Progenitor cell of endocrine pancreas (in vitro differentiated cells): ENCODE measurements at regions not wholly inside any gene's neighbourhood (a gene's known extent, or its start where the extent isn't known, plus 50 kb on each side); places are given as distances from the start of the nearest gene placed in this dataset.

Experiments used
- DNase-seq: peaks from one replicate; pipeline ENCODE4 v3.0.0; 2021; ENCODE audit warnings: low spot score; ENCODE audit not compliant: unreplicated experiment
- H3K27ac Mint-ChIP-seq: 2 replicates; pipeline ENCODE4 v1.8.0; 2021; ENCODE audit warnings: mild to moderate bottlenecking, moderate library complexity, mixed read lengths
- H3K27me3 Mint-ChIP-seq: 2 replicates; pipeline ENCODE4 v1.8.0; 2021; ENCODE audit warnings: mixed read lengths
- H3K36me3 Mint-ChIP-seq: 2 replicates; pipeline ENCODE4 v1.8.0; 2022; ENCODE audit warnings: mixed read lengths; ENCODE audit not compliant: insufficient read depth
- H3K4me1 Mint-ChIP-seq: 2 replicates; pipeline ENCODE4 v1.8.0; 2021; ENCODE audit warnings: low read depth, mixed read lengths
- H3K4me3 Mint-ChIP-seq: 2 replicates; pipeline ENCODE4 v1.8.0; 2021; ENCODE audit warnings: low read depth, mild to moderate bottlenecking, moderate library complexity, mixed read lengths
- H3K9me3 Mint-ChIP-seq: 2 replicates; pipeline ENCODE4 v1.8.0; 2021; ENCODE audit warnings: low read depth, mixed read lengths
- TF ChIP-seq, protein P1 (sequence below): fragments of 200-600 bp; sonication (generic); IDR thresholded peaks from one replicate; pipeline ENCODE4 v1.5.0; 2021; ENCODE audit warnings: antibody characterized with exemption, mild to moderate bottlenecking; ENCODE audit not compliant: unreplicated experiment

DNA sequence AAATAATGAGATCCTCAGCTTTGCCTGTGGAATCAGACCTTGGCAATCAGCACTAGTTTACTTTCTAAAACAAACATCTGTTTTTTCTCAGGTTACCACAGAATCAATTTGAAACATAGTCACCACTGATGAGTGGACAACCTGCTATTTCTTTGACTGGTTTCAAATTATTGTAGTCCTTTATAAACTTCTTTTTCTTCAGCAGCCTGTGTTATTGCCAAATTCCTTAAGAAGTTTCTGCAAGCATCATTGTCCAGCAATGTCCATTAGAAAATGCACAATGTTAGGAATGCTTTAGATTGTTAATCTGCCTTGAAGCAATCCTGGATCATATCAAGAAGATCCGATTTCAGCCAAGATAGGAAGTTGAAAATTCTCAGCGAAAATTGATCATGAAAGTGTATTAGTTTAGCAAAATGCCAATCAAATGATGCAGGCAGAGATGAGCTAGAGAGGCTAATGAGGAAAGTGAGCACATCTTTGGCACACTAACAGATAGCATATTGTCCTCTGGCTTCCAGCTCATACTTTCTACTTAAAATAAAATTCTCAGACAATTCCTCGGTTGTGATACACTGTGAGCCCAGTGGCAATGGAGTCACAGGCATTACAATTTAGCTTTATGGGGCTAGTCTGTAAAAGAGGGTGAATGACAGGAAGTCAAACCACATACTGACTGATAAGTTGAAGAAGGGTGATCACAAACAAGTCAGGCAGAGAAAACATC is 270.6 kb downstream of the SLITRK6 start:
- Mint-ChIP-seq H3K36me3 (peaks cover 1% of the 10 kb centered on the region), H3K27ac (no peak overlapping the region), H3K4me1 (peaks cover 11% of the 10 kb centered on the region)

DNA sequence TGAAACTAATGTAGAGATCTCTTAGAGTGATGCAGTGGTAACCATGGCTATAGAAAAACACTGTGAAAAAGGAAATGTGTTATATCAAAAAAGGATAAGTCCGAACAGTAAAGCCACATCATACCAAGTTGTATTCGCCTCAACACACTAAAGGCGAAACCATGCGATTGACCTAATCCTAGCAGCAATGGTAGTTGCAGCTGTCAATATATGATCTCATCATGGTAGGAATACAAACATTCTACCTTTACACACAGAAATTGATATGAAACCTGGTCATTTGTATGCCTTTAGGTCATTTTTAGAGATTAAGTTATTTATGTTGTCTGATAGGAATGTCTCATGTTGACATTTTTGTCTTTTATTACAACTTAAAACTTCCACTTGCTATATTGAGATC is 271.9 kb downstream of the SLITRK6 start:
- Mint-ChIP-seq H3K27me3 (no peaks in the 10 kb centered on the region), H3K4me3 (no peak overlapping the region), H3K27ac (no peak overlapping the region), H3K9me3 (peaks cover 4% of the 10 kb centered on the region), H3K36me3 (peaks cover 1% of the 10 kb centered on the region), H3K4me1 (peaks cover 11% of the 10 kb centered on the region)
- TF ChIP-seq, protein P1, sequence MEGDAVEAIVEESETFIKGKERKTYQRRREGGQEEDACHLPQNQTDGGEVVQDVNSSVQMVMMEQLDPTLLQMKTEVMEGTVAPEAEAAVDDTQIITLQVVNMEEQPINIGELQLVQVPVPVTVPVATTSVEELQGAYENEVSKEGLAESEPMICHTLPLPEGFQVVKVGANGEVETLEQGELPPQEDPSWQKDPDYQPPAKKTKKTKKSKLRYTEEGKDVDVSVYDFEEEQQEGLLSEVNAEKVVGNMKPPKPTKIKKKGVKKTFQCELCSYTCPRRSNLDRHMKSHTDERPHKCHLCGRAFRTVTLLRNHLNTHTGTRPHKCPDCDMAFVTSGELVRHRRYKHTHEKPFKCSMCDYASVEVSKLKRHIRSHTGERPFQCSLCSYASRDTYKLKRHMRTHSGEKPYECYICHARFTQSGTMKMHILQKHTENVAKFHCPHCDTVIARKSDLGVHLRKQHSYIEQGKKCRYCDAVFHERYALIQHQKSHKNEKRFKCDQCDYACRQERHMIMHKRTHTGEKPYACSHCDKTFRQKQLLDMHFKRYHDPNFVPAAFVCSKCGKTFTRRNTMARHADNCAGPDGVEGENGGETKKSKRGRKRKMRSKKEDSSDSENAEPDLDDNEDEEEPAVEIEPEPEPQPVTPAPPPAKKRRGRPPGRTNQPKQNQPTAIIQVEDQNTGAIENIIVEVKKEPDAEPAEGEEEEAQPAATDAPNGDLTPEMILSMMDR = no peak
- DNase-seq = no peak

More for the DNA sequence above, 270.6 kb downstream of the SLITRK6 start:
- Mint-ChIP-seq H3K27me3 (no peaks in the 10 kb centered on the region), H3K4me3 (no peak overlapping the region), H3K9me3 (peaks cover 4% of the 10 kb centered on the region)
- TF ChIP-seq, protein P1 = no peak
- DNase-seq = no peak

GRCh38 chr13:85525411-85525810 is 273.8 kb downstream of the SLITRK6 start:
- no peaks in the 10 kb centered on the region for H3K27me3 Mint-ChIP-seq
- no peak overlapping the region for H3K27ac Mint-ChIP-seq

DNA sequence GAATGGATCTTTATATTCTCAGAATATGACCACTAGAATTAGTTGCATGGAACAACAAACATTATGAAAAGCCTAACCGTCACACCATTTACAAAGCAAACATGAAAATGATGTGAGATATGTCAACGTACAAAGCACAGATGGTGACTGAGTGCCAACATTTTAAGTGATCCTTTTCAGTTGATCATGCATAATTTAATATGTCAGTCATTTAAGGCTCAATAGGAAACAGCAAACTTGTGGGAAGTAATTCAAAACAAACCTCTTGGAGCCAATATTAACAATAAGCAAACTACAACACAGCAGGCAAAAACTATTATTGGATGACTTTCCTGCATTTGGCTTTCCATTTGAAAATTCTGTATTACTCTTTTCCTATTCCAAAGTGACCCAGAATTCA is 277.6 kb downstream of the SLITRK6 start:
- Mint-ChIP-seq H3K27me3 (no peaks in the 10 kb centered on the region), H3K27ac (no peak overlapping the region), H3K9me3 (peaks cover 4% of the 10 kb centered on the region), H3K4me1 (peaks cover 14% of the 10 kb centered on the region), H3K4me3 (no peak overlapping the region), H3K36me3 (peaks cover 1% of the 10 kb centered on the region)
- TF ChIP-seq, protein P1 = no peak
- no peak for DNase-seq

More at GRCh38 chr13:85525411-85525810, 273.8 kb downstream of the SLITRK6 start:
- TF ChIP-seq, protein P1 = no peak
- H3K4me1 Mint-ChIP-seq = peaks cover 15% of the 10 kb centered on the region
- H3K4me3 Mint-ChIP-seq = no peak overlapping the region
- DNase-seq = no peak
- peaks cover 1% of the 10 kb centered on the region for H3K36me3 Mint-ChIP-seq
- peaks cover 4% of the 10 kb centered on the region for H3K9me3 Mint-ChIP-seq

- no peak overlapping the region for H3K27ac Mint-ChIP-seq
- TF ChIP-seq, protein P1 = no peak
Observed at GRCh38 chr13:85520445-85520844, 278.8 kb downstream of the SLITRK6 start.

More at GRCh38 chr13:85520445-85520844, 278.8 kb downstream of the SLITRK6 start:
- H3K4me1 Mint-ChIP-seq = peaks cover 14% of the 10 kb centered on the region
- no peaks in the 10 kb centered on the region for H3K27me3 Mint-ChIP-seq
- no peak overlapping the region for H3K4me3 Mint-ChIP-seq
- peaks cover 4% of the 10 kb centered on the region for H3K36me3 Mint-ChIP-seq
- H3K9me3 Mint-ChIP-seq = peaks cover 12% of the 10 kb centered on the region
- DNase-seq = no peak
